Erythroblast (primary cell): ENCODE measurements at regions not wholly inside any gene's neighbourhood (a gene's known extent, or its start where the extent isn't known, plus 50 kb on each side); places are given as distances from the start of the nearest gene placed in this dataset.

ENCODE experiments used
- GATA1 ChIP-seq: IDR thresholded peaks from 2 replicates; pipeline ENCODE4 v1.6.1; 2011; ENCODE audit warnings: low read depth, mild to moderate bottlenecking, control low read depth, low read length, moderate library complexity
- POLR2A ChIP-seq: IDR thresholded peaks from 2 replicates; pipeline ENCODE4 v1.6.1; 2011; ENCODE audit warnings: mild to moderate bottlenecking, low read length

DNA sequence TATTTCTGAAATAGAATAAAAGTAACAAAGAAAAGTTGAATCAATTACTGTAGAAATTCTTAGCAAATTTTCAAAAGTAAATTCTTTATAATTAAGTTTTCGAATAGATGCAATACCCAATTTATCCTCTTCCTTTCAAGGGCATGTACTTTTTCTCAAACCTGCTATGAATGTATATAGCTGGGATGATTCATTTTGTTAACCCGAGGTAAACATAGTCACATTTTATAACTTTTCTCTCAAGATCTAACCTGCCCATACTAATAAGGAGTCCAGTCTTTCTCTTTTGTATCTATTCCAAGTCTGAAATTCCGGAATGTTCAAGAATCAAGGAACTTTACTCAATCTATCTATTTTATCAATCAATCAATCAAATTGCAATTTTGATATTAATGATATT lies 1072.9 kb downstream of the REEP3 start:
- no peak for TF ChIP-seq POLR2A
- no peak for TF ChIP-seq GATA1
